Activated T-cell treated with anti-CD3 and anti-CD28 coated beads, Interleukin-2, amount 50 U/mL, for 72 hours (primary cell): ENCODE measurements at regions not wholly inside any gene's neighbourhood (a gene's known extent, or its start where the extent isn't known, plus 50 kb on each side); places are given as distances from the start of the nearest gene placed in this dataset.
"Not testable (repeated sequence)": the region's sequence is repeated elsewhere in the genome, so short reads cannot be mapped to it uniquely, and the experiment has no call there.

Experiments
- ATAC-seq, 2 donors: fragments of 150-1000 bp; cut with Tn5 transposase; replicated peaks in 1 of 2; 2 replicates each; pipeline ENCODE4 v1.10.0; 2021; ENCODE audit warnings: moderate library complexity in 2 of 2, mild to moderate bottlenecking in 1 of 2
- DNase-seq, 2 donors: peaks; one replicate each; pipeline ENCODE4 v3.0.0; 2021 to 2022; ENCODE audit warnings: mixed read lengths in 1 of 2
- H3K27ac Mint-ChIP-seq: one replicate; pipeline ENCODE4 v1.8.0; 2022; ENCODE audit warnings: mild to moderate bottlenecking, moderate library complexity, mixed read lengths
- H3K27me3 Mint-ChIP-seq: one replicate; pipeline ENCODE4 v1.8.0; 2022; ENCODE audit warnings: low read depth, mixed read lengths
- H3K36me3 Mint-ChIP-seq, 2 donors: one replicate each; pipeline ENCODE4 v1.8.0; 2022; ENCODE audit warnings: mixed read lengths in 2 of 2, mild to moderate bottlenecking in 1 of 2; ENCODE audit not compliant: insufficient read depth in 2 of 2
- H3K4me1 Mint-ChIP-seq: one replicate; pipeline ENCODE4 v1.8.0; 2022; ENCODE audit warnings: low read depth, mixed read lengths
- H3K4me3 Mint-ChIP-seq, 2 donors: one replicate each; pipeline ENCODE4 v1.8.0; 2022; ENCODE audit warnings: mild to moderate bottlenecking in 2 of 2, mixed read lengths in 2 of 2, moderate library complexity in 2 of 2
- H3K9me3 Mint-ChIP-seq, 2 donors: one replicate each; pipeline ENCODE4 v1.8.0; 2022; ENCODE audit warnings: mixed read lengths in 2 of 2

DNA sequence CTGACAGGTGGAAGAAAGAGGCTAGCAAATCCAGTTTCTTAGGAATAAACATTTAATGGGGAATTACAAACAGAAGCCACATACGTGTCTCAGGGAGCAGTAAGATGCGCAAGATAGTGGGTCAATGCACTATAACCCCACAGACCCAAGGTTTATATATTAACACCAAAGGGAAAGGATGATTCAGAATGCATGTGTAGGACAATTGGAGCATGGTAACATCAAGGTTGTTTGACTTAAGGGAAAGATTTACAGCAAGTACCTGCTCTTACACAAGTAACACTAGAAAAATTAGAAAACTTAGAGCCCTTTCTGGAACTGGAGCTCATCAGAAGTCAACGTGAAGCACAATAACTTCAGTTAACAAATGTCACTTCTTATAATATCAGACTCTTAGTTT, 161.1 kb upstream of the ZWINT start:
- Mint-ChIP-seq H3K27ac (no peak overlapping the region), H3K36me3 (peaks cover 1 to 2% of the 10 kb centered on the region in 2 donors), H3K4me1 (no peaks in the 10 kb centered on the region), H3K9me3 (peaks cover 6 to 9% of the 10 kb centered on the region in 2 donors), H3K27me3 (no peaks in the 10 kb centered on the region), H3K4me3 (no peak overlapping the region)
- ATAC-seq (no peak), DNase-seq (no peak)

DNA sequence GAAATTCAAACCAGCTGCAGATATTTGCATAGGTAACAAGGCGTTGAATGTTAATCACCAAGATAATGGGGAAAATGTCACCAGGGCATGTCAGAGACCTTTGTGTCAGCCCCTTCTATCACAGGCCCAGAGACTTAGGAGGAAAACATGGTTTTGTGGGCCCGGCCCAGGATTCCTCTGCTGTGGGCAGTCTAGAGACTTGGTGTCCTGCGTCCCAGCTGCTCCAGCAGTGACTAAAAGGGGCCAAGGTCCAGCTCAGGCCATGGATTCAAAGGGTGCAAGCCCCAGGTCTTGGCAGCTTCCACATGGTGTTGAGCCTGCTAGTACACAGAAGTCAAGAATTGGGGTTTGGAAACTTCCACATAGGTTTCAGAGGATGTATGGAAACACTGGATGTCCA, 147.5 kb upstream of the ZWINT start:
- Mint-ChIP-seq H3K9me3 (peaks cover 0 to 6% of the 10 kb centered on the region in 2 donors), H3K27me3 (no peaks in the 10 kb centered on the region), H3K4me1 (no peaks in the 10 kb centered on the region), H3K4me3 (no peak overlapping the region), H3K27ac (no peak overlapping the region), H3K36me3 (no peaks in the 10 kb centered on the region)
- ATAC-seq = no peak
- no peak for DNase-seq

DNA sequence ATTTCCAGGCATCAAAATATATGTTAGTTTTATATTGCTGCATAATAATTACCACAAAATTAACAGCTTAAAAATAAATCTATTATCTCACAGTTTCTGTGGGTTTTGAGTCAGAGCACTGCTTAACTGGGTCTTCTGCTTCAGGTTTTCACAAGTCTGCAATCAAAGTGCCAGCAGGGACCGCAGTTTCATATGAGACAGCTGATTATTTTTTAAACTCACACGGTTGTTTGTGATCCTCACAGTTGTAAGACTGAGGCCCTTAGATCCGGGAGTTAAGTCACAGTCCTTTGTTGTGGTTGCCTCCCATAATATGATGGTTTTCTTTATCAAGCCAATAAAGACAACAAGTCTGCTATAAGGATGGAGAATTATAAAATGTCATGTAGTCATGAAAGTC, 146.0 kb upstream of the ZWINT start:
- no peaks in the 10 kb centered on the region for H3K27me3 Mint-ChIP-seq
- H3K4me1 Mint-ChIP-seq = no peaks in the 10 kb centered on the region
- H3K27ac Mint-ChIP-seq = no peak overlapping the region
- no peaks in the 10 kb centered on the region for H3K36me3 Mint-ChIP-seq
- peaks cover 0 to 8% of the 10 kb centered on the region in 2 donors for H3K9me3 Mint-ChIP-seq
- ATAC-seq = no peak
- H3K4me3 Mint-ChIP-seq = no peak overlapping the region
- no peak for DNase-seq

DNA sequence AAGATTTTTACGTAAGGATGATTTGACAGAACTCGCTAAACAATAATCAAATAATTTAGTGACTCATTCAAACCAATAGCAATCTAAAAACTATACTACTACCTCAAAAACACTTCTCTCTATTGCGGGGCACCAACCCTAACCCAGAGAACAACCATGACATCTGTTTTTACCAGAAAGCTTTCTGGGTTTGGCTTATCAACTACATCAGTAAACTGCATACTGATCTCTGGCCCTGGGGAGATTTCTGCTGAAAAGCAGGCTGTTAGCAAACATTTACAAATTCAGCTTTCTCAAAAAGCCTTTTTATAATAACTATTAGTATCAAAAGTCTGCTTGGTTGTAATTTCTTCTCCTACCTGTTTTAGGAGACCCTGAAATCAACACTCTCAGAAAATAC, 144.5 kb upstream of the ZWINT start:
- Mint-ChIP-seq H3K4me3 (no peak overlapping the region), H3K27me3 (no peaks in the 10 kb centered on the region), H3K4me1 (no peaks in the 10 kb centered on the region), H3K27ac (no peak overlapping the region), H3K9me3 (peaks cover 0 to 6% of the 10 kb centered on the region in 2 donors), H3K36me3 (no peaks in the 10 kb centered on the region)
- ATAC-seq (no peak), DNase-seq (no peak)

DNA sequence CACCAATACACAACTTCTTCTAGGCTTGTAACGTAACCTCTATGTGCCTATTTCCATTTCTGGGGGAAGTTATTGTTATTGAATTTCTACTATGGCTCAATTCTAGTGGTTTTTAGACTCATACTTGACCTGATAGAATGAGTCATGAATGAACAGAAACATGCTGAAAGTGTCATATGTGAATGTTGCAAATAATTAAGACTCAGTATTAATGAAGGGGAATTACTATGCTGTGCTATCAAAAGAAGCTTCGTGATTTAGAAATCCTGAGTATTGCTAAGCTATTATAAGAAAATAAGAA, 135.1 kb upstream of the ZWINT start:
- ATAC-seq (no peak), DNase-seq (no peak)
- no peak overlapping the region for H3K4me3 Mint-ChIP-seq
- H3K9me3 Mint-ChIP-seq = peaks cover 2 to 7% of the 10 kb centered on the region in 2 donors
- H3K27ac Mint-ChIP-seq = no peak overlapping the region
- H3K27me3 Mint-ChIP-seq = no peaks in the 10 kb centered on the region
- H3K36me3 Mint-ChIP-seq = no peaks in the 10 kb centered on the region
- no peaks in the 10 kb centered on the region for H3K4me1 Mint-ChIP-seq

DNA sequence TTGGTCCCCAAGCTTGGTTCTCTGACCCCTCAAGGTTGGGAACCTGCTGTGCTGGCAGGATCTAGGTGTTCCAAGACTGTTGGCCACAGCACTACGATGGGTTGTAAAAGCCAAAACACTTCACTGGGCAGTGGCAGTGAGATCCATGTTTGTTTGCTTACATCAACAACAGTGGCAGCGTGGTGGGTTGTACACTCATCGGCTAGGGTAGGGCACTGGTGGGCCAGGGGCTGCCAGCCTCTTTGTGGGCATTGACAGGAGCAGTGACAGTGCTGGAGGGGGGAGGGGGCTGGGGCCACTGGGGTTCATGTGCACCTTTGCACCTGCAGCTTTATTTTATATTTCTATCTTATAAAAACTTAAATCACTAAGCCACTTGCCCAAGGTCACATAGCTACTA, 126.7 kb upstream of the ZWINT start:
- no peak for DNase-seq
- no peak for ATAC-seq
- Mint-ChIP-seq H3K27me3 (no peaks in the 10 kb centered on the region), H3K9me3 (peaks cover 0 to 7% of the 10 kb centered on the region in 2 donors), H3K4me1 (no peaks in the 10 kb centered on the region), H3K4me3 (no peak overlapping the region), H3K36me3 (no peaks in the 10 kb centered on the region), H3K27ac (no peak overlapping the region)

DNA sequence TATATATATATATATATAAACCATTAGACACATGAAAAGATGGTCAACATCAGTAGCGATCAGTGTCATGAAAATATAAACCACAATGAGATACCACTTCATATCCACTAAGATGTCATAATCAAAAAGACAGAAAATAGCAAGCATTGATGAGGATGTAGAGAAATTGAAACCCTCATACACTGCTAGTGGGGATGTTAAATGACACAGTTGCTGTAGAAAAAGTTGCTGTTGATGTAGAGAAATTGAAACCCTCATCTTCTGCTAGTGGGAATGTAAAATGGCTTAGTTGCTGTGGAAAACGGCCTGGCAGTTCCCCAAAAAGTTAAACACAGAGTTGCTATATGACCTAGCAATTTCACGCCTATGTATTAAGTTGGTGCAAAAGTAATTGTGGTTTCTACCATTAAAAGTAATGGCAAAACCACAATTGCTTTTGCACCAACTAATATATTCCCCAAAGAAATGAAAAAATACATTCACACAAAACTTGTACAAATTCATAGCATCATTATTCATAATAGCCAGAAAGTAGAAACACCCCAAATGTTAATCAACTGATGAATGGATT, 120.5 kb upstream of the ZWINT start:
- Mint-ChIP-seq H3K4me3 (no peak overlapping the region), H3K36me3 (no peaks in the 10 kb centered on the region), H3K27ac (no peak overlapping the region), H3K9me3 (peaks cover 1 to 7% of the 10 kb centered on the region in 2 donors), H3K27me3 (no peaks in the 10 kb centered on the region), H3K4me1 (no peaks in the 10 kb centered on the region)
- ATAC-seq (no peak), DNase-seq (no peak)

DNA sequence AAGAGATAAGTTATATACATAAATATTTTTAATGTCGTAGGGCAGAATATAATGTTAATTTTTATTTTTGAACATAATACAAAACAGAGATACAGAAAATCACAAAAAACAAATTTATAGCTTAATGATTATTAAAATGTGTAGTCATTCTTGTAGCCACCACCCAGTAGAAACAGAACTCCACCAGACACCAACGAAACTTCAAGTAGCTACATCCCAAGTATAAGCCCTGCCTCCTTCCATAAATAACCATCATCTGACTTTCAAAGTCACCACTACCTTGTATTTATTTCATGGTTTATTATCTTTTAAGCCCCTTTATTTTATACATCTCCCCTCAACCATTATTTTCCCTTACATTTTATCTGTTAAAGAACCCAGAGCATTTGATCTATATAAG, 111.9 kb upstream of the ZWINT start:
- Mint-ChIP-seq H3K36me3 (no peaks in the 10 kb centered on the region), H3K27me3 (no peaks in the 10 kb centered on the region), H3K4me3 (no peak overlapping the region), H3K27ac (no peak overlapping the region), H3K4me1 (no peaks in the 10 kb centered on the region), H3K9me3 (peaks cover 1 to 5% of the 10 kb centered on the region in 2 donors)
- DNase-seq (no peak), ATAC-seq (no peak)

DNA sequence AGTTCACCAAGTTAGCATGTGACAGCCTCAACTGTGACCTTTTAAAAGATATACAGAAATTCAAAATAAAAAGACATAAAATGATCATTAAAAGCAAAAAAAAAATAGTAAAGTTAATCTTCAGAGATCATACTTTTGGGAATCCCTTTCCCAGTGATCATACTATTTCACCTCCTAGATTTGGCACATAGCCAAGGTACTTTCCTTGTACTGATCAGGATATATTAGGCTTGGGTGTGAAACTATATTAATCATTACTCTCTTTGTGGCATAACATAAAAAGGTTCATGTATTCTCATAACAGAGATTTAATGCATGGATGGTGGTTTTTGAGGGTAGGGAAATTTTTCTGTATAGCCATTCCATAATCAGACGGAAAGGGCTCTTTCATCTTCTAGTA, 109.6 kb upstream of the ZWINT start:
- DNase-seq (no peak), ATAC-seq (no peak)
- H3K27me3 Mint-ChIP-seq = no peaks in the 10 kb centered on the region
- peaks cover 1 to 9% of the 10 kb centered on the region in 2 donors for H3K9me3 Mint-ChIP-seq
- no peak overlapping the region for H3K27ac Mint-ChIP-seq
- no peaks in the 10 kb centered on the region for H3K4me1 Mint-ChIP-seq
- H3K36me3 Mint-ChIP-seq = no peaks in the 10 kb centered on the region
- H3K4me3 Mint-ChIP-seq = no peak overlapping the region

DNA sequence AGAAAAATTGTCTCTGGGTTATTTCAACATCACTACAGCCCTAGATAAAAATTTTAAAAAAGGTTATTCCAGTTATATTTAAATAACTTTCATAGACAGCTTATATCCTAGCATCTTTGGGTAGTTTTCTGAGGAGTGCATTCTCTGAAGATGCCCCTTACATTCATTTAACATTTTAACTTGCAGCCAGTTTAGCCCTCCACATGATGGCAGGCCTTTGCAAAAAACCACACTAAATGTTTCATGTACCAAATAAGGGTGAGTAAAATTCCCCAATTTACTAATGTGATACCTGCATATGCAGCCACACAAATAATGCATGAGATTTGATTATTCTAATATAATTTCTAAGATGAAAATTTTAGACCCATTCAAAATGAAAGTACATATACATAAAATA, 108.4 kb upstream of the ZWINT start:
- H3K4me1 Mint-ChIP-seq = no peaks in the 10 kb centered on the region
- no peak for ATAC-seq
- H3K4me3 Mint-ChIP-seq = no peak overlapping the region
- no peak for DNase-seq
- no peak overlapping the region for H3K27ac Mint-ChIP-seq
- peaks cover 1 to 9% of the 10 kb centered on the region in 2 donors for H3K9me3 Mint-ChIP-seq
- H3K27me3 Mint-ChIP-seq = no peaks in the 10 kb centered on the region
- no peaks in the 10 kb centered on the region for H3K36me3 Mint-ChIP-seq

DNA sequence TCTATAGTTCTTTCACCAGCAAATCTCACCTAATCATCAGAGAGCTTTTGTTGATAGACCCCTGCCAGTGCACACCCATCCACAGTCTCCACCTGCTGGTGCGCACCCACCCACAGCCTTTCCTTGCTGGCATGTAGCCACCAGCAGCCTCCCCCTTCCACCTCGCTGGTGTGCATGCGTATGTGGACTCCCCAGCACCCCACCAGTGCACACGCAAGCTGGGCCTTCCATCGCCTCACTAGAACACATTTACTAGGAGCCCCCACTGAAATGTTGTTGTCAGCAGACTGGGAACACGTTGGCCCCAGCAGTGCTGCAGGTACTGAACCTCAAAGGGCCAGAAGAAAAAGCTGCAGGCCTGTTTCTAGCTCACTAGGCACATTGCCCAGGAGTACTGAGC, 104.9 kb upstream of the ZWINT start:
- H3K9me3 Mint-ChIP-seq = peaks cover 1 to 6% of the 10 kb centered on the region in 2 donors

DNA sequence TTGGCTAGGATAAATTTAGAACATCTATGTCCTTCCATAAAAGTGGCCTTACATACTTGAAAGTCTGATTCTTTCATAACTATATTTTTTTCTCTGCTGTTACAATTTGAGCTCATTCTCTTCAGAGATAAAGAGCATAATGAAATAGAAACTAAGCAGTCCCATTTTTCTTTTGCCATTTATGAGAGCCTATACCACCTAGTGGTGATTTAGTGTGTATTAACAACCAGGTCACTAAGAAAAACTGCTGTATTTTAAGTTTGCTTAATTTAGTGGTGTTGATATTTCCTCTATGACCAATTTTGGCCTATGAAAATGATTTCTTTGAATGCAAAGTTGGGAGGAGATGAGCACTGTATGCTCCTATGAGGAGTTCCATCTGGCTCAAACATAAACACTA, 88.7 kb upstream of the ZWINT start:
- no peak overlapping the region for H3K4me3 Mint-ChIP-seq
- H3K36me3 Mint-ChIP-seq = peaks cover 0 to 3% of the 10 kb centered on the region in 2 donors
- no peak overlapping the region for H3K27ac Mint-ChIP-seq
- no peaks in the 10 kb centered on the region for H3K27me3 Mint-ChIP-seq
- no peaks in the 10 kb centered on the region for H3K4me1 Mint-ChIP-seq
- H3K9me3 Mint-ChIP-seq = peaks cover 4 to 9% of the 10 kb centered on the region in 2 donors
- DNase-seq (no peak), ATAC-seq (no peak)

More for the DNA sequence above, 104.9 kb upstream of the ZWINT start:
- Mint-ChIP-seq H3K27me3 (no peaks in the 10 kb centered on the region), H3K27ac (no peak overlapping the region), H3K36me3 (no peaks in the 10 kb centered on the region), H3K4me3 (no peak overlapping the region), H3K4me1 (no peaks in the 10 kb centered on the region)
- DNase-seq (no peak), ATAC-seq (no peak)

DNA sequence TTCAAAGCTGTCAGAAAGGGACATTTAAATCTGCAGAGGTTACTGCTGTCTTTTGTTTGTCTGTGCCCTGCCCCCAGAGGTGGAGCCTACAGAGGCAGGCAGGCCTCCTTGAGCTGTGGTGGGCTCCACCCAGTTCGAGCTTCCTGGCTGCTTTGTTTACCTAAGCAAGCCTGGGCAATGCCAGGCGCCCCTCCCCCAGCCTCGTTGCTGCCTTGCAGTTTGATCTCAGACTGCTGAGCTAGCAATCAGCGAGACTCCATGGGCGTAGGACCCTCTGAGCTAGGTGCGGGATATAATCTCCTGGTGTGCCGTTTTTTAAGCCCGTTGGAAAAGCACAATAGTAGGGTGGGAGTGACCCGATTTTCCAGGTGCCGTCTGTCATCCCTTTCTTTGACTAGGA, 86.6 kb upstream of the ZWINT start:
- H3K27me3 Mint-ChIP-seq, ATAC-seq, H3K27ac Mint-ChIP-seq, H3K4me3 Mint-ChIP-seq, DNase-seq, H3K4me1 Mint-ChIP-seq, H3K9me3 Mint-ChIP-seq, H3K36me3 Mint-ChIP-seq: not testable (repeated sequence)

DNA sequence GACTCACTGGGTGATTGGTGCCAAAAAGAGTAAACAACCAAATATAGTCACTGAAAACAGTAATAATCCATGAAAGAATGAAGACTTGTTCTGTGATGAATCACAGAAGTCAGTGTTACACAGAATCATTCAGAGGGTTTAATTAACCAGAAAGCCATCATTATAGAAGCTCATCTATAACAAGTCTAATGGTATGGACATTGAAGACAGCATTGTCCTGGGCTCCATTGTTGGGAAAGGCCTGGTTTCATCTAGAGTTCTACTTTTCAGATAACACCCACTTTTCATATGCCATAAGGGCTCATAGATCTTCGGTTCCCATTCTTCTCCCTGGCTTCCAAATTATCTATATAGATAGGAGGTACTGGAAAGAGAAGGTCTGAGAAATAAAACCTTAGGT, 80.3 kb upstream of the ZWINT start:
- not testable (repeated sequence) for H3K27me3 Mint-ChIP-seq, H3K27ac Mint-ChIP-seq, H3K4me1 Mint-ChIP-seq, H3K4me3 Mint-ChIP-seq, DNase-seq, H3K9me3 Mint-ChIP-seq, ATAC-seq, H3K36me3 Mint-ChIP-seq
